Type B pancreatic cell (in vitro differentiated cells): ENCODE measurements at regions not wholly inside any gene's neighbourhood (a gene's known extent, or its start where the extent isn't known, plus 50 kb on each side); places are given as distances from the start of the nearest gene placed in this dataset.

Experiments
- DNase-seq: peaks from one replicate; pipeline ENCODE4 v3.0.0; 2021; ENCODE audit warnings: mixed read lengths; ENCODE audit not compliant: unreplicated experiment; ENCODE audit errors: extremely low spot score
- H3K27ac Mint-ChIP-seq: 2 replicates; pipeline ENCODE4 v1.8.0; 2021; ENCODE audit warnings: mild to moderate bottlenecking, mixed read lengths
- H3K27me3 Mint-ChIP-seq: 2 replicates; pipeline ENCODE4 v1.8.0; 2021; ENCODE audit warnings: mixed read lengths
- H3K36me3 Mint-ChIP-seq: 2 replicates; pipeline ENCODE4 v1.8.0; 2021; ENCODE audit warnings: mixed read lengths
- H3K4me1 Mint-ChIP-seq: one replicate; pipeline ENCODE4 v1.8.0; 2021; ENCODE audit warnings: mixed read lengths; ENCODE audit not compliant: unreplicated experiment
- H3K4me3 Mint-ChIP-seq: 2 replicates; pipeline ENCODE4 v1.8.0; 2021; ENCODE audit warnings: mild to moderate bottlenecking, mixed read lengths
- H3K9me3 Mint-ChIP-seq: 2 replicates; pipeline ENCODE4 v1.8.0; 2021; ENCODE audit warnings: mixed read lengths
- CTCF ChIP-seq: fragments of 200-600 bp; sonication (generic); conservative IDR thresholded peaks from 2 replicates; pipeline ENCODE4 v1.5.0; 2021; ENCODE audit warnings: antibody characterized with exemption, mild to moderate bottlenecking

GRCh38 chr1:70866542-70867264, 180.9 kb downstream of the PTGER3 start:
- DNase-seq, result no peak
- H3K4me1 Mint-ChIP-seq, result no peaks in the 10 kb centered on the region
- no peak overlapping the region for H3K4me3 Mint-ChIP-seq
- TF ChIP-seq CTCF, result no peak
- H3K27ac Mint-ChIP-seq, result no peak overlapping the region
- no peaks in the 10 kb centered on the region for H3K36me3 Mint-ChIP-seq
- no peaks in the 10 kb centered on the region for H3K9me3 Mint-ChIP-seq
- peaks cover 13% of the 10 kb centered on the region for H3K27me3 Mint-ChIP-seq

DNA sequence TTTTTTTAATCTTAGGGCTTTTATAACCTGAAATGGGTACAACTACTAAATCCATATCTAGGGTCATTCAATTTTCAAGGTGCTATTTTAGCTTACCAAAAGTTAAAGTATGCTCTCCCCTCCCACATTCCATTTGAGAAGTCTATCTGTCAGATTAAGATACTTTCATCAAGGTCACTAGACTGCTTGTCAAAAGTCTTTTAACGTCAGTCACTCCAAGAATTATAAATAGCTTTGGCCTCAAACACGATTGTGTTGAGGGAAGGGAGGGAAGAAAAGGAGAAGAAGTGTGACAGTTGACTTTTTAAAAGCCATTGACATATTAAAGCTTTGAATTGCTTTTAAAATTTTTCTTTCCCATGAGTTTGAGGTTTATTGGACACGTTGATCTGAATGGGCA, 175.8 kb downstream of the PTGER3 start:
- Mint-ChIP-seq H3K27ac (no peak overlapping the region), H3K4me3 (no peak overlapping the region), H3K36me3 (no peaks in the 10 kb centered on the region), H3K27me3 (peaks cover 6% of the 10 kb centered on the region), H3K9me3 (no peaks in the 10 kb centered on the region), H3K4me1 (no peaks in the 10 kb centered on the region)
- DNase-seq, result no peak
- TF ChIP-seq CTCF, result no peak

GRCh38 chr1:70874063-70874462, 173.6 kb downstream of the PTGER3 start:
- no peaks in the 10 kb centered on the region for H3K4me1 Mint-ChIP-seq
- H3K4me3 Mint-ChIP-seq, result no peak overlapping the region
- no peaks in the 10 kb centered on the region for H3K36me3 Mint-ChIP-seq
- no peaks in the 10 kb centered on the region for H3K9me3 Mint-ChIP-seq
- H3K27me3 Mint-ChIP-seq, result peaks cover 3% of the 10 kb centered on the region
- H3K27ac Mint-ChIP-seq, result no peak overlapping the region
- TF ChIP-seq CTCF, result no peak
- no peak for DNase-seq

- no peak overlapping the region for H3K27ac Mint-ChIP-seq
- H3K27me3 Mint-ChIP-seq, result peaks cover 3% of the 10 kb centered on the region
- no peak overlapping the region for H3K4me3 Mint-ChIP-seq
- DNase-seq, result no peak
- TF ChIP-seq CTCF, result no peak
- no peaks in the 10 kb centered on the region for H3K4me1 Mint-ChIP-seq
- H3K9me3 Mint-ChIP-seq, result no peaks in the 10 kb centered on the region
- no peaks in the 10 kb centered on the region for H3K36me3 Mint-ChIP-seq
These were observed 172.8 kb downstream of the PTGER3 start for GRCh38 chr1:70874818-70875217.

DNA sequence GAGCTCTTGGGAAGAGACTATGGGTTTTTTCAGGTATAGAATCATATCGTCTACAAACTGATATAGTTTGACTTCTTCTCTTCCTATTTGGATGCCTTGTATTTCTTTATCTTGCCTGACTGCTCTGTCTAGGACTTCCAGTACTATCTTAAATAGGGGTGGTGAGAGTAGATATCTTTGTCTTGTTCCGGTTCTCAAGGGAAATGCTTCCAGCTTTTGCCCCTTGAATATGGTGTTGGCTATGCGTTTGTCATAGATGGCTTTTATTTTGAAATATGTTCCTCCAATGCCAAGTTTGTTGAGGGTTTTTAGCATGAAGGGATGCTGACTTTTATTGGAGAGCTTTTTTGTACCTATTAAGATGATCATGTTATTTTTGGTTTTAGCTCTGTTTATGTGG, 170.3 kb downstream of the PTGER3 start:
- Mint-ChIP-seq H3K27ac (no peak overlapping the region), H3K27me3 (peaks cover 3% of the 10 kb centered on the region), H3K4me3 (no peak overlapping the region), H3K36me3 (no peaks in the 10 kb centered on the region), H3K4me1 (no peaks in the 10 kb centered on the region), H3K9me3 (peaks cover 6% of the 10 kb centered on the region)
- no peak for DNase-seq
- TF ChIP-seq CTCF, result no peak

DNA sequence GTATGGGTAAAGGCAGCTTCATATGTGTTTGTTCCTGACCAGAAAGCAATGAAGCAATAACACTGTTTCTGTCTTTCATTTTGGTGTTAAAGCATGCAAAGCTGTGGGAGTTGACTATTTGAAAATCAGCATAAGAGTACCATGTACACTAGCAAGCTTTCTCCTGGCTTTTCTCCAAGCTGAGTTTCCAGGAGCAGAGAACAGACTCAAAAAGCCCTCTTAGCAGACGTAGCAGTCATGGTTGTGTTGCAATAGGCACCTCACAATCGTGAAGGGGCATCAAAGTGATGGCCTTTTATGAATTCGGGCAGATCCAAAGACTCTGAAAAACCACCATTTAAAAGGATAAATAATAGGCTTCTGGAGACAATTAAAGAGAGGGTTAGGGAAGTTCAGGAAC, 159.7 kb downstream of the PTGER3 start:
- no peak for DNase-seq
- Mint-ChIP-seq H3K4me1 (peaks cover 3% of the 10 kb centered on the region), H3K9me3 (no peaks in the 10 kb centered on the region), H3K36me3 (no peaks in the 10 kb centered on the region), H3K4me3 (no peak overlapping the region), H3K27me3 (peaks cover 4% of the 10 kb centered on the region), H3K27ac (no peak overlapping the region)
- no peak for TF ChIP-seq CTCF
